ENCODE measurements at regions not wholly inside any gene's neighbourhood (a gene's known extent, or its start where the extent isn't known, plus 50 kb on each side); places are given as distances from the start of the nearest gene placed in this dataset.

DNA sequence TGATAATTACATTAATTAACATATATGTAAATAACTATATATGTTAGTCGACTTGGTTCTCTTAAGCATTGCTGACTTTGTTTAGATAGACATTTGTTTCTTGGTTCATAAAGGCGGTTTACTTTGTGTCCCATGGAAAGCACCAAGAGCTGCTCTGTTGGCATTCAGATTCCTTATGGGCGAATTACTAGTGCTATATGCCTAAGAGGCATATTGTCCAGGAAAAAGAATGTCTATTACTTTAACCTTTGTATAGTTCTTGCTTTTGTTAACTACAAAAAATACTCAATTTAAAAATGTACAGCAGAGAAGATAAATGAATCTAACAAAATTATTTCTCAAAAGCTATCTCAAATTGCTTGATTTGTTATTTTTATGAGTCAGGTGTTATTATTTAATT is 532.8 kb downstream of the FAT4 start:
- TF ChIP-seq, protein P1, sequence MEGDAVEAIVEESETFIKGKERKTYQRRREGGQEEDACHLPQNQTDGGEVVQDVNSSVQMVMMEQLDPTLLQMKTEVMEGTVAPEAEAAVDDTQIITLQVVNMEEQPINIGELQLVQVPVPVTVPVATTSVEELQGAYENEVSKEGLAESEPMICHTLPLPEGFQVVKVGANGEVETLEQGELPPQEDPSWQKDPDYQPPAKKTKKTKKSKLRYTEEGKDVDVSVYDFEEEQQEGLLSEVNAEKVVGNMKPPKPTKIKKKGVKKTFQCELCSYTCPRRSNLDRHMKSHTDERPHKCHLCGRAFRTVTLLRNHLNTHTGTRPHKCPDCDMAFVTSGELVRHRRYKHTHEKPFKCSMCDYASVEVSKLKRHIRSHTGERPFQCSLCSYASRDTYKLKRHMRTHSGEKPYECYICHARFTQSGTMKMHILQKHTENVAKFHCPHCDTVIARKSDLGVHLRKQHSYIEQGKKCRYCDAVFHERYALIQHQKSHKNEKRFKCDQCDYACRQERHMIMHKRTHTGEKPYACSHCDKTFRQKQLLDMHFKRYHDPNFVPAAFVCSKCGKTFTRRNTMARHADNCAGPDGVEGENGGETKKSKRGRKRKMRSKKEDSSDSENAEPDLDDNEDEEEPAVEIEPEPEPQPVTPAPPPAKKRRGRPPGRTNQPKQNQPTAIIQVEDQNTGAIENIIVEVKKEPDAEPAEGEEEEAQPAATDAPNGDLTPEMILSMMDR (IDR thresholded peaks at IDR 0.05) = no peak
- TF ChIP-seq POLR2A (IDR thresholded peaks at IDR 0.05) (no peak), EP300 (IDR thresholded peaks at IDR 0.05) (no peak), POLR2AphosphoS5 (IDR thresholded peaks at IDR 0.05) (no peak)
